ENCODE measurements at regions not wholly inside any gene's neighbourhood (a gene's known extent, or its start where the extent isn't known, plus 50 kb on each side); places are given as distances from the start of the nearest gene placed in this dataset.
"Not testable (repeated sequence)": the region's sequence is repeated elsewhere in the genome, so short reads cannot be mapped to it uniquely, and the experiment has no call there.

GRCh38 chr22:19591568-19591967 lies 67.4 kb upstream of the CLDN5 start:
- Histone ChIP-seq H3K9me3 (ENCODE audit: control insufficient read depth, low read depth, low read length) (no peaks in the 10 kb centered on the region), H3K36me3 (ENCODE audit: control insufficient read depth, low read depth, low read length) (no peaks in the 10 kb centered on the region), H3K4me1 (ENCODE audit: control insufficient read depth, low read depth, low read length) (no peaks in the 10 kb centered on the region), H3K9ac (ENCODE audit: low read length) (no peak overlapping the region), H3K27me3 (ENCODE audit: control insufficient read depth, insufficient read depth, low read length) (no peaks in the 10 kb centered on the region), H3K27ac (ENCODE audit: low read length) (no peak overlapping the region), H3K4me3 (ENCODE audit: low read length) (no peak overlapping the region)

GRCh38 chr22:19592464-19592863 lies 68.3 kb upstream of the CLDN5 start:
- Histone ChIP-seq H3K36me3 (ENCODE audit: control insufficient read depth, low read depth, low read length) (no peaks in the 10 kb centered on the region), H3K27ac (ENCODE audit: low read length) (no peak overlapping the region), H3K27me3 (ENCODE audit: control insufficient read depth, insufficient read depth, low read length) (no peaks in the 10 kb centered on the region), H3K4me3 (ENCODE audit: low read length) (no peak overlapping the region), H3K9ac (ENCODE audit: low read length) (no peak overlapping the region), H3K9me3 (ENCODE audit: control insufficient read depth, low read depth, low read length) (no peaks in the 10 kb centered on the region), H3K4me1 (ENCODE audit: control insufficient read depth, low read depth, low read length) (peaks cover 5% of the 10 kb centered on the region)

- Histone ChIP-seq H3K9me3 (ENCODE audit: control insufficient read depth, low read depth, low read length) (no peaks in the 10 kb centered on the region), H3K4me3 (ENCODE audit: low read length) (no peak overlapping the region), H3K27ac (ENCODE audit: low read length) (no peak overlapping the region), H3K27me3 (ENCODE audit: control insufficient read depth, insufficient read depth, low read length) (no peaks in the 10 kb centered on the region), H3K36me3 (ENCODE audit: control insufficient read depth, low read depth, low read length) (no peaks in the 10 kb centered on the region), H3K4me1 (ENCODE audit: control insufficient read depth, low read depth, low read length) (peaks cover 5% of the 10 kb centered on the region), H3K9ac (ENCODE audit: low read length) (no peak overlapping the region)
Observed at GRCh38 chr22:19593991-19594569, 69.9 kb upstream of the CLDN5 start.

- Histone ChIP-seq H3K27ac (ENCODE audit: low read length) (no peak overlapping the region), H3K4me1 (ENCODE audit: control insufficient read depth, low read depth, low read length) (peaks cover 5% of the 10 kb centered on the region), H3K9me3 (ENCODE audit: control insufficient read depth, low read depth, low read length) (no peaks in the 10 kb centered on the region)
Observed at GRCh38 chr22:19595532-19595931, 71.3 kb upstream of the CLDN5 start.

GRCh38 chr22:19596680-19597398 lies 72.6 kb upstream of the CLDN5 start:
- Histone ChIP-seq H3K4me1 (ENCODE audit: control insufficient read depth, low read depth, low read length) (peaks cover 5% of the 10 kb centered on the region), H3K9ac (ENCODE audit: low read length) (no peak overlapping the region), H3K36me3 (ENCODE audit: control insufficient read depth, low read depth, low read length) (no peaks in the 10 kb centered on the region), H3K4me3 (ENCODE audit: low read length) (no peak overlapping the region), H3K9me3 (ENCODE audit: control insufficient read depth, low read depth, low read length) (no peaks in the 10 kb centered on the region), H3K27ac (ENCODE audit: low read length) (no peak overlapping the region), H3K27me3 (ENCODE audit: control insufficient read depth, insufficient read depth, low read length) (no peaks in the 10 kb centered on the region)

More at GRCh38 chr22:19595532-19595931, 71.3 kb upstream of the CLDN5 start:
- Histone ChIP-seq H3K27me3 (ENCODE audit: control insufficient read depth, insufficient read depth, low read length) (no peaks in the 10 kb centered on the region), H3K4me3 (ENCODE audit: low read length) (no peak overlapping the region), H3K9ac (ENCODE audit: low read length) (no peak overlapping the region), H3K36me3 (ENCODE audit: control insufficient read depth, low read depth, low read length) (no peaks in the 10 kb centered on the region)

- Histone ChIP-seq H3K9me3 (ENCODE audit: control insufficient read depth, low read depth, low read length) (no peaks in the 10 kb centered on the region), H3K27ac (ENCODE audit: low read length) (no peak overlapping the region), H3K4me3 (ENCODE audit: low read length) (no peak overlapping the region), H3K9ac (ENCODE audit: low read length) (no peak overlapping the region), H3K4me1 (ENCODE audit: control insufficient read depth, low read depth, low read length) (peaks cover 5% of the 10 kb centered on the region), H3K27me3 (ENCODE audit: control insufficient read depth, insufficient read depth, low read length) (no peaks in the 10 kb centered on the region), H3K36me3 (ENCODE audit: control insufficient read depth, low read depth, low read length) (no peaks in the 10 kb centered on the region)
Observed at GRCh38 chr22:19597399-19597735, 73.2 kb upstream of the CLDN5 start.

GRCh38 chr22:19598054-19598855 lies 74.0 kb upstream of the CLDN5 start:
- H3K36me3 ChIP-seq (ENCODE audit: control insufficient read depth, low read depth, low read length), result no peaks in the 10 kb centered on the region
- H3K9me3 ChIP-seq (ENCODE audit: control insufficient read depth, low read depth, low read length), result no peaks in the 10 kb centered on the region
- H3K4me3 ChIP-seq (ENCODE audit: low read length), result no peak overlapping the region
- H3K27ac ChIP-seq (ENCODE audit: low read length), result no peak overlapping the region
- H3K9ac ChIP-seq (ENCODE audit: low read length), result no peak overlapping the region
- H3K4me1 ChIP-seq (ENCODE audit: control insufficient read depth, low read depth, low read length), result peaks cover 5% of the 10 kb centered on the region
- no peaks in the 10 kb centered on the region for H3K27me3 ChIP-seq (ENCODE audit: control insufficient read depth, insufficient read depth, low read length)

- H3K27ac ChIP-seq (ENCODE audit: low read length), result no peak overlapping the region
- no peak overlapping the region for H3K4me3 ChIP-seq (ENCODE audit: low read length)
- H3K4me1 ChIP-seq (ENCODE audit: control insufficient read depth, low read depth, low read length), result peaks cover 5% of the 10 kb centered on the region
- H3K27me3 ChIP-seq (ENCODE audit: control insufficient read depth, insufficient read depth, low read length), result no peaks in the 10 kb centered on the region
- no peaks in the 10 kb centered on the region for H3K9me3 ChIP-seq (ENCODE audit: control insufficient read depth, low read depth, low read length)
- H3K9ac ChIP-seq (ENCODE audit: low read length), result no peak overlapping the region
- no peaks in the 10 kb centered on the region for H3K36me3 ChIP-seq (ENCODE audit: control insufficient read depth, low read depth, low read length)
Observed at GRCh38 chr22:19599004-19599403, 74.8 kb upstream of the CLDN5 start.

GRCh38 chr22:19599626-19600243 lies 75.5 kb upstream of the CLDN5 start:
- Histone ChIP-seq H3K4me3 (ENCODE audit: low read length) (no peak overlapping the region), H3K36me3 (ENCODE audit: control insufficient read depth, low read depth, low read length) (no peaks in the 10 kb centered on the region), H3K4me1 (ENCODE audit: control insufficient read depth, low read depth, low read length) (peaks cover 5% of the 10 kb centered on the region), H3K9me3 (ENCODE audit: control insufficient read depth, low read depth, low read length) (no peaks in the 10 kb centered on the region), H3K27me3 (ENCODE audit: control insufficient read depth, insufficient read depth, low read length) (no peaks in the 10 kb centered on the region), H3K9ac (ENCODE audit: low read length) (no peak overlapping the region), H3K27ac (ENCODE audit: low read length) (no peak overlapping the region)

- not testable (repeated sequence) for H3K27ac ChIP-seq (ENCODE audit: low read length); H3K36me3 ChIP-seq (ENCODE audit: control insufficient read depth, low read depth, low read length); H3K27me3 ChIP-seq (ENCODE audit: control insufficient read depth, insufficient read depth, low read length); H3K9ac ChIP-seq (ENCODE audit: low read length); H3K9me3 ChIP-seq (ENCODE audit: control insufficient read depth, low read depth, low read length); H3K4me3 ChIP-seq (ENCODE audit: low read length); H3K4me1 ChIP-seq (ENCODE audit: control insufficient read depth, low read depth, low read length)
Observed at GRCh38 chr22:19603346-19603745, 79.1 kb upstream of the CLDN5 start.

- no peaks in the 10 kb centered on the region for H3K36me3 ChIP-seq (ENCODE audit: control insufficient read depth, low read depth, low read length)
- H3K9me3 ChIP-seq (ENCODE audit: control insufficient read depth, low read depth, low read length), result no peaks in the 10 kb centered on the region
- no peak overlapping the region for H3K4me3 ChIP-seq (ENCODE audit: low read length)
- H3K9ac ChIP-seq (ENCODE audit: low read length), result no peak overlapping the region
- H3K27me3 ChIP-seq (ENCODE audit: control insufficient read depth, insufficient read depth, low read length), result no peaks in the 10 kb centered on the region
- no peaks in the 10 kb centered on the region for H3K4me1 ChIP-seq (ENCODE audit: control insufficient read depth, low read depth, low read length)
- no peak overlapping the region for H3K27ac ChIP-seq (ENCODE audit: low read length)
Observed at GRCh38 chr22:19603767-19604166, 79.6 kb upstream of the CLDN5 start.

Measured in iPS-18a (cell line).